ENCODE measurements at regions not wholly inside any gene's neighbourhood (a gene's known extent, or its start where the extent isn't known, plus 50 kb on each side); places are given as distances from the start of the nearest gene placed in this dataset.

GRCh38 chr7:118352867-118353453, 128.5 kb downstream of the ANKRD7 start:
- Histone ChIP-seq H3K4me3 (no peak overlapping the region), H3K36me3 (no peaks in the 10 kb centered on the region), H3K27ac (no peak overlapping the region), H3K4me1 (no peaks in the 10 kb centered on the region), H3K27me3 (no peaks in the 10 kb centered on the region), H3K9me3 (no peaks in the 10 kb centered on the region)
- DNase-seq (ENCODE audit: low spot score in 2 of 2): no peak
- WGBS: 65% methylated on average over 3 of the region's 3 CpGs
- TF ChIP-seq, protein P1, sequence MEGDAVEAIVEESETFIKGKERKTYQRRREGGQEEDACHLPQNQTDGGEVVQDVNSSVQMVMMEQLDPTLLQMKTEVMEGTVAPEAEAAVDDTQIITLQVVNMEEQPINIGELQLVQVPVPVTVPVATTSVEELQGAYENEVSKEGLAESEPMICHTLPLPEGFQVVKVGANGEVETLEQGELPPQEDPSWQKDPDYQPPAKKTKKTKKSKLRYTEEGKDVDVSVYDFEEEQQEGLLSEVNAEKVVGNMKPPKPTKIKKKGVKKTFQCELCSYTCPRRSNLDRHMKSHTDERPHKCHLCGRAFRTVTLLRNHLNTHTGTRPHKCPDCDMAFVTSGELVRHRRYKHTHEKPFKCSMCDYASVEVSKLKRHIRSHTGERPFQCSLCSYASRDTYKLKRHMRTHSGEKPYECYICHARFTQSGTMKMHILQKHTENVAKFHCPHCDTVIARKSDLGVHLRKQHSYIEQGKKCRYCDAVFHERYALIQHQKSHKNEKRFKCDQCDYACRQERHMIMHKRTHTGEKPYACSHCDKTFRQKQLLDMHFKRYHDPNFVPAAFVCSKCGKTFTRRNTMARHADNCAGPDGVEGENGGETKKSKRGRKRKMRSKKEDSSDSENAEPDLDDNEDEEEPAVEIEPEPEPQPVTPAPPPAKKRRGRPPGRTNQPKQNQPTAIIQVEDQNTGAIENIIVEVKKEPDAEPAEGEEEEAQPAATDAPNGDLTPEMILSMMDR (IDR thresholded peaks at IDR 0.05): no peak
- TF ChIP-seq EP300 (IDR thresholded peaks at IDR 0.05) (no peak), POLR2AphosphoS5 (IDR thresholded peaks at IDR 0.05) (no peak), POLR2A (IDR thresholded peaks at IDR 0.05) (no peak)

DNA sequence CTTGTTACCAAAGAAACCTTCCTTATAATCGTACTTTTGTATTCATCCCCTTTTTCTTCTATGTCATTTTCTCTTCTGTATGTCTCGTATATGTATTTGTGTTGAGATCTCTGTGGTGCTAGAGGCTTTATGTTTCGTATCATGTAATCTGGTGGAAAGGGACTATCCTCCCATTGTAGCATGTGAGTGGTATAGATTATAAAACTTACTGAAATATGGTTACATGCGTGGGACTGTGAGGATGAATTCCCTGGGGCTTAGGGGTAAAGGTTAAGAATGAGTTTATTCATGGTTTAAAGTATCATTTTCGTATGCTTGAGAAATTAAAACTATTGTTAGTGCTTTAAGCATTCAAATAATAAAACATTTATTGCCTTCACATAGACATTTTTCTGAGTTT, 141.9 kb downstream of the ANKRD7 start:
- Histone ChIP-seq H3K4me1 (no peaks in the 10 kb centered on the region), H3K4me3 (no peak overlapping the region), H3K27ac (no peak overlapping the region), H3K27me3 (no peaks in the 10 kb centered on the region), H3K36me3 (no peaks in the 10 kb centered on the region), H3K9me3 (no peaks in the 10 kb centered on the region)
- no peak for TF ChIP-seq EP300 (IDR thresholded peaks at IDR 0.05)
- TF ChIP-seq, protein P1 (IDR thresholded peaks at IDR 0.05): no peak
- TF ChIP-seq POLR2A (IDR thresholded peaks at IDR 0.05): no peak
- no peak for TF ChIP-seq POLR2AphosphoS5 (IDR thresholded peaks at IDR 0.05)
- no peak for DNase-seq (ENCODE audit: low spot score in 2 of 2)
- WGBS: 63% methylated on average over 5 of the region's 5 CpGs

DNA sequence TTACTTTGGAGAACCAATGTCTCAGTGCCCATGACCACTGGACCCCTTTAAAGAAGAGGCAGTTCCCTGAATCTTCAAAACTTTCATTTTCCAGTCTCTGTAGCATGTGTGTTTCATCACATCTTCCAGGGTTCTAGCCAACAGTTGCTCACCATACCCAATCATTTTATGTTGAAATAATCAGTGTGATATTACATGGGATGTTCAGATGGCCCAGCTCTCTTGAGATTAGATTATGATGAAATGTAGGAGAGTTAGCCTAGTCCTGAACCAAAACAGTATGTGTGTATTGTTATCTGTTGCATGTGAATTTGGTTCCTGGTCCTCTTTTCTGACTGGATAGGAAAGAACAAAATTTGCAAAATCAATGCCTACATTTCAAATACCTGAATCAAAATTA, 144.5 kb downstream of the ANKRD7 start:
- Histone ChIP-seq H3K27me3 (no peaks in the 10 kb centered on the region), H3K36me3 (no peaks in the 10 kb centered on the region), H3K4me1 (no peaks in the 10 kb centered on the region), H3K4me3 (no peak overlapping the region), H3K27ac (no peak overlapping the region), H3K9me3 (no peaks in the 10 kb centered on the region)
- TF ChIP-seq, protein P1 (IDR thresholded peaks at IDR 0.05): no peak
- TF ChIP-seq EP300 (IDR thresholded peaks at IDR 0.05) (no peak), POLR2AphosphoS5 (IDR thresholded peaks at IDR 0.05) (no peak), POLR2A (IDR thresholded peaks at IDR 0.05) (no peak)
- DNase-seq (ENCODE audit: low spot score in 2 of 2): no peak

- no peak for DNase-seq (ENCODE audit: low spot score in 2 of 2)
- Histone ChIP-seq H3K4me1 (no peaks in the 10 kb centered on the region), H3K9me3 (no peaks in the 10 kb centered on the region), H3K27ac (no peak overlapping the region), H3K27me3 (no peaks in the 10 kb centered on the region), H3K4me3 (no peak overlapping the region), H3K36me3 (no peaks in the 10 kb centered on the region)
- 76% methylated on average over 3 of the region's 3 CpGs for WGBS
- TF ChIP-seq, protein P1 (IDR thresholded peaks at IDR 0.05): no peak
- TF ChIP-seq EP300 (IDR thresholded peaks at IDR 0.05) (no peak), POLR2A (IDR thresholded peaks at IDR 0.05) (no peak), POLR2AphosphoS5 (IDR thresholded peaks at IDR 0.05) (no peak)
Measured at GRCh38 chr7:118369987-118370386, 145.5 kb downstream of the ANKRD7 start.

DNA sequence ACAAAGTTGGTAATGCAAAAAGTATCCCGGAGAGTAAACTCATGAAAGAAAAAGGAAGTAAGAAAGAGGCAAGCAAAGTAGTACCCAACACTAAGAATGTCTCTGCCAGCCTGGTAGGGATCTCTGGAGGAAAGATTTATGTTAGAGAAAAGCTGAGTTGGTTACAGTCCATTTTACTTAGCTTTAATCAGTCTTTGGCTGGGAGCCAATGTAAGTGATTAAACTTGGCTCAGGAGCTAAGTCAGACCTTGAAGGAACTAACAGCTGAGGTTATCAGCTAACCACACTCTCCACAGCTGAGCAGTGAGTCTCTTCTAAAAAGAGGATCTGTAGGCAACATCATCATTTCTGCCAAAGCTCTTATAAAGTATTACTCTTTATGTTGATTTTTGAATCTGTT, 148.0 kb downstream of the ANKRD7 start:
- Histone ChIP-seq H3K9me3 (no peaks in the 10 kb centered on the region), H3K36me3 (no peaks in the 10 kb centered on the region), H3K27ac (no peak overlapping the region), H3K4me1 (no peaks in the 10 kb centered on the region), H3K4me3 (no peak overlapping the region), H3K27me3 (no peaks in the 10 kb centered on the region)
- TF ChIP-seq POLR2A (IDR thresholded peaks at IDR 0.05): no peak
- TF ChIP-seq, protein P1 (IDR thresholded peaks at IDR 0.05): no peak
- no peak for TF ChIP-seq EP300 (IDR thresholded peaks at IDR 0.05)
- no peak for TF ChIP-seq POLR2AphosphoS5 (IDR thresholded peaks at IDR 0.05)
- DNase-seq (ENCODE audit: low spot score in 2 of 2): no peak
- WGBS: 48% methylated on average over 1 of the region's 1 CpG
